ENCODE measurements at regions not wholly inside any gene's neighbourhood (a gene's known extent, or its start where the extent isn't known, plus 50 kb on each side); places are given as distances from the start of the nearest gene placed in this dataset.
"Not testable (repeated sequence)": the region's sequence is repeated elsewhere in the genome, so short reads cannot be mapped to it uniquely, and the experiment has no call there.

DNA sequence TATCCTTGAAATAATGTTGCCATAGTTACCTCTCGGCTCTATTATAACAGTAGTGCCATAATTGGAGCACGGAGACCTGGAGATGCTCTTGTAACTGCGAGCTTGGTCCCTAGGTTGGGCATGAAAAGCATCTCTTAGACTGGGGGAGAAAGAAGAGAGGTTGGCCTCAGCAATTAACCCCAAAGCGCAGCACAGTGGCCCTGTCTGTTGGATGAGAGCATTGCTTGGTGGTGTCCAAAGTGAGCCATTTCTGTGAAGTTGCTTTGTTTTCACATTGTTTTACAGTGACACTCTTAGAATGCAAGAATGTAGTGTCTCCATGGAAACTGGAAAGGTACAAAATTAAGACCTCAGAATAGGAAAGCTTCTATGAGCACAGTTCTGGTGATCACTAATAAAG lies 660.7 kb upstream of the EEF2KMT start:
- no peak overlapping the region for H3K4me3 ChIP-seq
- H3K27me3 ChIP-seq: no peaks in the 10 kb centered on the region
- 88 to 90% methylated on average over 4 of the region's 4 CpGs for WGBS, 2 donors
- DNase-seq: no peak
- intact Hi-C loops (cut with DNase I; ENCODE audit: low total_unique reads): no loop called here
- no peak for TF ChIP-seq POLR2A (IDR thresholded peaks at IDR 0.05)
- TF ChIP-seq, protein P1, sequence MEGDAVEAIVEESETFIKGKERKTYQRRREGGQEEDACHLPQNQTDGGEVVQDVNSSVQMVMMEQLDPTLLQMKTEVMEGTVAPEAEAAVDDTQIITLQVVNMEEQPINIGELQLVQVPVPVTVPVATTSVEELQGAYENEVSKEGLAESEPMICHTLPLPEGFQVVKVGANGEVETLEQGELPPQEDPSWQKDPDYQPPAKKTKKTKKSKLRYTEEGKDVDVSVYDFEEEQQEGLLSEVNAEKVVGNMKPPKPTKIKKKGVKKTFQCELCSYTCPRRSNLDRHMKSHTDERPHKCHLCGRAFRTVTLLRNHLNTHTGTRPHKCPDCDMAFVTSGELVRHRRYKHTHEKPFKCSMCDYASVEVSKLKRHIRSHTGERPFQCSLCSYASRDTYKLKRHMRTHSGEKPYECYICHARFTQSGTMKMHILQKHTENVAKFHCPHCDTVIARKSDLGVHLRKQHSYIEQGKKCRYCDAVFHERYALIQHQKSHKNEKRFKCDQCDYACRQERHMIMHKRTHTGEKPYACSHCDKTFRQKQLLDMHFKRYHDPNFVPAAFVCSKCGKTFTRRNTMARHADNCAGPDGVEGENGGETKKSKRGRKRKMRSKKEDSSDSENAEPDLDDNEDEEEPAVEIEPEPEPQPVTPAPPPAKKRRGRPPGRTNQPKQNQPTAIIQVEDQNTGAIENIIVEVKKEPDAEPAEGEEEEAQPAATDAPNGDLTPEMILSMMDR (IDR thresholded peaks at IDR 0.05): no peak
- H3K36me3 ChIP-seq (ENCODE audit: low read depth, missing control alignments): no peaks in the 10 kb centered on the region
- H3K9me3 ChIP-seq: no peaks in the 10 kb centered on the region
- H3K27ac ChIP-seq: no peak overlapping the region
- no peaks in the 10 kb centered on the region for H3K4me1 ChIP-seq

DNA sequence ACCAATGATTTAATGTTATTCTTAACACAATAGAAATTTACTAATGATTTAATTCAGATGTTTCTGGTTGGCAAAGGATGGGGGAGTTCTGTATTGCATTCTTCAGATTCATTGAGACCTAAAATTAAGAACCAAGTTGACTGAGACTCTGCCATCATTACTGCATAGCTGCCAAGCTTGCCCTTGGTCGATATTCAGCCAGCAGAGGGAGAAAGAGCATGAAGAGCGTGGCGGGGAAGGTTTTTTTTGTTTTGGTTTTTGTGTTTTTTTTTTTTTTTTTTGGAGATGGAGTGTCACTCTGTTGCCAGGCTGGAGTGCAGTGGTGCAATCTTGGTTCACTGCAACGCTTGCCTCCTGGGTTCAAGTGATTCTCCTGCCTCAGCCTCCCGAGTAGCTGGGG lies 659.4 kb upstream of the EEF2KMT start:
- Histone ChIP-seq H3K9me3 (no peaks in the 10 kb centered on the region), H3K4me3 (no peak overlapping the region), H3K4me1 (no peaks in the 10 kb centered on the region), H3K27ac (no peak overlapping the region), H3K36me3 (ENCODE audit: low read depth, missing control alignments) (no peaks in the 10 kb centered on the region), H3K27me3 (no peaks in the 10 kb centered on the region)
- no peak for DNase-seq
- TF ChIP-seq POLR2A (IDR thresholded peaks at IDR 0.05): no peak
- TF ChIP-seq, protein P1 (IDR thresholded peaks at IDR 0.05): no peak
- intact Hi-C loops (cut with DNase I; ENCODE audit: low total_unique reads): no loop called here
- 68 to 75% methylated on average over 5 of the region's 5 CpGs for WGBS, 2 donors

GRCh38 chr16:5753381-5753780 lies 655.8 kb upstream of the EEF2KMT start:
- no peak for TF ChIP-seq POLR2A (IDR thresholded peaks at IDR 0.05)
- TF ChIP-seq, protein P1 (IDR thresholded peaks at IDR 0.05): no peak
- DNase-seq: no peak
- 75 to 80% methylated on average over 7 of the region's 7 CpGs for WGBS, 2 donors
- Histone ChIP-seq H3K4me1 (no peaks in the 10 kb centered on the region), H3K36me3 (ENCODE audit: low read depth, missing control alignments) (no peaks in the 10 kb centered on the region), H3K9me3 (no peaks in the 10 kb centered on the region), H3K27ac (no peak overlapping the region), H3K27me3 (no peaks in the 10 kb centered on the region), H3K4me3 (no peak overlapping the region)
- intact Hi-C loops (cut with DNase I; ENCODE audit: low total_unique reads): no loop called here

DNA sequence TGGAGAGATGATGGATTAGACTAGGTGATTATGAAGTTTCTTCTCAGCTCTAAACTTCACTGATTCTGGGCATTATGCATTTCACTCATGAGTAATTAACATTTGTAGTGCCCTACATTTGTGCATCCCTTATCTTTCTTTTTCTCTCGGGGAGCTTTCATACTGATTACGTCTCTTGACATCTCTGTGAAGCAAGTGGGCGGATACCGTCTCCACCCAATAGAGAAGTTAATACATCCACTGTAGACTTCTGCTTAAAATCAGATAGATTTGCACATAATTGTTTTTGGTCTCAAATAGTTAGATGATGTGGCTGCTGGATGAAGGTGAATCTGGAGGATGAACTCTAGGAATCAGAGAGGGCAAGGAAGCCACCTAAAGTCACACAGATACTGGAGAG lies 653.6 kb upstream of the EEF2KMT start:
- no peaks in the 10 kb centered on the region for H3K36me3 ChIP-seq (ENCODE audit: low read depth, missing control alignments)
- intact Hi-C loops (cut with DNase I; ENCODE audit: low total_unique reads): no loop called here
- WGBS, 2 donors: 68 to 77% methylated on average over 4 of the region's 4 CpGs

DNA sequence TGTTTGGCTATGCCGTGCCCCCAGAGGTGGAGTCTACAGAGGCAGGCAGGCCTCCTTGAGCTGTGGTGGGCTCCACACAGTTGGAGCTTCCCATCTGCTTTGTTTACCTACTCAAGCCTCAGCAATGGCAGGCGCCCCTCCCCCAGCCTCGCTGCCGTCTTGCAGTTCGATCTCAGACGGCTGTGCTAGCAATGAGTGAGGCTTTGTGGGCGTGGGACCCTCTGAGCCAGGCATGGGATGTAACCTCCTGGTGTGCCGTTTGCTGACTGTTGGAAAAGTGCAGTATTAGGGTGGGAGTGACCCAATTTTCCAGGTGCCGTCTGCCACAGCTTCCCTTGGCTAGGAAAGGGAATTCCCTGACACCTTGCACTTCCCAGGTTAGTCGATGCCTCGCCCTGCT lies 652.8 kb upstream of the EEF2KMT start:
- H3K4me1 ChIP-seq; H3K36me3 ChIP-seq (ENCODE audit: low read depth, missing control alignments); intact Hi-C loops (cut with DNase I; ENCODE audit: low total_unique reads); H3K27me3 ChIP-seq; H3K27ac ChIP-seq; H3K9me3 ChIP-seq; H3K4me3 ChIP-seq; DNase-seq: not testable (repeated sequence)
- WGBS, 2 donors: 42 to 49% methylated on average over 11 of the region's 11 CpGs

More for the DNA sequence above, 653.6 kb upstream of the EEF2KMT start:
- H3K9me3 ChIP-seq: no peaks in the 10 kb centered on the region
- DNase-seq: no peak
- no peaks in the 10 kb centered on the region for H3K4me1 ChIP-seq
- no peaks in the 10 kb centered on the region for H3K27me3 ChIP-seq
- H3K27ac ChIP-seq: no peak overlapping the region
- TF ChIP-seq, protein P1 (IDR thresholded peaks at IDR 0.05): no peak
- TF ChIP-seq POLR2A (IDR thresholded peaks at IDR 0.05): no peak
- H3K4me3 ChIP-seq: no peak overlapping the region
